ENCODE measurements at regions not wholly inside any gene's neighbourhood (a gene's known extent, or its start where the extent isn't known, plus 50 kb on each side); places are given as distances from the start of the nearest gene placed in this dataset.

DNA sequence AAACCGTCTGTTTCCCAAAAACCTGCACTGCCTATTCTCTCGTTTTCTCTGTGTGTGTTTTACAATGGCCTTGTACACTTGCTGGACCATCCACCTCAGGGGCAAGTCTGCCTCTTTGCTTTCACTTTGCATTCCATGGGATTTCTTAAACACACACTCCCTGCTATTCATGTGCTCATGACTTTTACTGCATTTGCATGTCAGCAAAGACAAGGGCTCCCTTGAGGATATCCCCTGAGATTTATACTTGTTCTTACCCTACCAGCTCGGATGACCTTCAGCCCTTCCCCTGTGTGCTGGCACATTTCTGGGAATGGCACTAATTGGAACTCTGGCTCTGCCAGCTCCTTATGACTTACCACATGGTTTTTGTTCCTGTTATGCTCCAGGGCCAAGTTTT is 386.9 kb downstream of the AMY1C start:
- TF ChIP-seq, protein P1, sequence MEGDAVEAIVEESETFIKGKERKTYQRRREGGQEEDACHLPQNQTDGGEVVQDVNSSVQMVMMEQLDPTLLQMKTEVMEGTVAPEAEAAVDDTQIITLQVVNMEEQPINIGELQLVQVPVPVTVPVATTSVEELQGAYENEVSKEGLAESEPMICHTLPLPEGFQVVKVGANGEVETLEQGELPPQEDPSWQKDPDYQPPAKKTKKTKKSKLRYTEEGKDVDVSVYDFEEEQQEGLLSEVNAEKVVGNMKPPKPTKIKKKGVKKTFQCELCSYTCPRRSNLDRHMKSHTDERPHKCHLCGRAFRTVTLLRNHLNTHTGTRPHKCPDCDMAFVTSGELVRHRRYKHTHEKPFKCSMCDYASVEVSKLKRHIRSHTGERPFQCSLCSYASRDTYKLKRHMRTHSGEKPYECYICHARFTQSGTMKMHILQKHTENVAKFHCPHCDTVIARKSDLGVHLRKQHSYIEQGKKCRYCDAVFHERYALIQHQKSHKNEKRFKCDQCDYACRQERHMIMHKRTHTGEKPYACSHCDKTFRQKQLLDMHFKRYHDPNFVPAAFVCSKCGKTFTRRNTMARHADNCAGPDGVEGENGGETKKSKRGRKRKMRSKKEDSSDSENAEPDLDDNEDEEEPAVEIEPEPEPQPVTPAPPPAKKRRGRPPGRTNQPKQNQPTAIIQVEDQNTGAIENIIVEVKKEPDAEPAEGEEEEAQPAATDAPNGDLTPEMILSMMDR (IDR thresholded peaks at IDR 0.05 in 8 of 11, conservative IDR thresholded peaks at IDR 0.05 in 3 of 11), result no peak
- TF ChIP-seq POLR2A (IDR thresholded peaks at IDR 0.05) (no peak), POLR2AphosphoS5 (IDR thresholded peaks at IDR 0.05) (no peak)
